HG03097 (cell line): ENCODE measurements at regions not wholly inside any gene's neighbourhood (a gene's known extent, or its start where the extent isn't known, plus 50 kb on each side); places are given as distances from the start of the nearest gene placed in this dataset.

Source experiments
- ATAC-seq: cut with Tn5 transposase; IDR thresholded peaks from one replicate; pipeline ENCODE4 v1.9.1; 2021; ENCODE audit not compliant: unreplicated experiment, low FRiP score

GRCh38 chr14:84375235-84375634 lies 1154.7 kb upstream of the FLRT2 start:
- no peak for ATAC-seq

- ATAC-seq: no peak
Measured at GRCh38 chr14:84390010-84390409, 1139.9 kb upstream of the FLRT2 start.

GRCh38 chr14:84397631-84398030 lies 1132.3 kb upstream of the FLRT2 start:
- ATAC-seq: no peak

- no peak for ATAC-seq
Measured at GRCh38 chr14:84399296-84399910, 1130.5 kb upstream of the FLRT2 start.

GRCh38 chr14:84401631-84402030 lies 1128.3 kb upstream of the FLRT2 start:
- no peak for ATAC-seq

- ATAC-seq: no peak
Measured at GRCh38 chr14:84403585-84403984, 1126.4 kb upstream of the FLRT2 start.

GRCh38 chr14:84404246-84404645 lies 1125.7 kb upstream of the FLRT2 start:
- no peak for ATAC-seq

- ATAC-seq: no peak
Measured at GRCh38 chr14:84409435-84409834, 1120.5 kb upstream of the FLRT2 start.

GRCh38 chr14:84410344-84410743 lies 1119.6 kb upstream of the FLRT2 start:
- no peak for ATAC-seq

- ATAC-seq: no peak
Measured at GRCh38 chr14:84420221-84420620, 1109.7 kb upstream of the FLRT2 start.

- no peak for ATAC-seq
Measured at GRCh38 chr14:84421621-84422020, 1108.3 kb upstream of the FLRT2 start.

- ATAC-seq: no peak
Measured at GRCh38 chr14:84425968-84426367, 1104.0 kb upstream of the FLRT2 start.

GRCh38 chr14:84432676-84433075 lies 1097.3 kb upstream of the FLRT2 start:
- ATAC-seq: no peak

- no peak for ATAC-seq
Measured at GRCh38 chr14:84433961-84434360, 1096.0 kb upstream of the FLRT2 start.

- ATAC-seq: no peak
Measured at GRCh38 chr14:84435820-84436324, 1094.1 kb upstream of the FLRT2 start.

GRCh38 chr14:84436528-84436927 lies 1093.4 kb upstream of the FLRT2 start:
- no peak for ATAC-seq

GRCh38 chr14:84442521-84442920 lies 1087.4 kb upstream of the FLRT2 start:
- no peak for ATAC-seq

- no peak for ATAC-seq
Measured at GRCh38 chr14:84445486-84445885, 1084.5 kb upstream of the FLRT2 start.

GRCh38 chr14:84446250-84446649 lies 1083.7 kb upstream of the FLRT2 start:
- ATAC-seq: no peak

GRCh38 chr14:84453307-84453950 lies 1076.5 kb upstream of the FLRT2 start:
- no peak for ATAC-seq

- ATAC-seq: no peak
Measured at GRCh38 chr14:84454114-84454513, 1075.8 kb upstream of the FLRT2 start.

GRCh38 chr14:84456946-84457345 lies 1073.0 kb upstream of the FLRT2 start:
- ATAC-seq: no peak
